CMK (cell line): ENCODE measurements at regions not wholly inside any gene's neighbourhood (a gene's known extent, or its start where the extent isn't known, plus 50 kb on each side); places are given as distances from the start of the nearest gene placed in this dataset.
A peak's percentile ranks its signal among the peaks of the same experiment; 100 is the strongest.
"Not testable (repeated sequence)": the region's sequence is repeated elsewhere in the genome, so short reads cannot be mapped to it uniquely, and the experiment has no call there.

ENCODE experiments used
- DNase-seq: peaks from one replicate; pipeline ENCODE4 v3.0.0-alpha.2; 2010; ENCODE audit warnings: low read depth

GRCh38 chr2:90076311-90076710 is 1384.8 kb downstream of the RPIA start:
- no peak for DNase-seq

GRCh38 chr2:90077948-90078347 is 1386.5 kb downstream of the RPIA start:
- DNase-seq: no peak

GRCh38 chr2:90079374-90079773 is 1387.9 kb downstream of the RPIA start:
- no peak for DNase-seq

GRCh38 chr2:90087792-90088191 is 1396.3 kb downstream of the RPIA start:
- DNase-seq: not testable (repeated sequence)

- DNase-seq: not testable (repeated sequence)
Observed at GRCh38 chr2:90093571-90094270, 1402.2 kb downstream of the RPIA start.

GRCh38 chr2:90097617-90098016 is 1406.1 kb downstream of the RPIA start:
- DNase-seq: not testable (repeated sequence)

GRCh38 chr2:90105142-90105541 is 1413.7 kb downstream of the RPIA start:
- not testable (repeated sequence) for DNase-seq

GRCh38 chr2:90123409-90123808 is 1431.9 kb downstream of the RPIA start:
- DNase-seq: not testable (repeated sequence)

GRCh38 chr2:90139046-90139445 is 1447.6 kb downstream of the RPIA start:
- DNase-seq: not testable (repeated sequence)

- DNase-seq: not testable (repeated sequence)
Observed at GRCh38 chr2:90141558-90141957, 1450.1 kb downstream of the RPIA start.

- DNase-seq: not testable (repeated sequence)
Observed at GRCh38 chr2:90151805-90152204, 1460.3 kb downstream of the RPIA start.

- not testable (repeated sequence) for DNase-seq
Observed at GRCh38 chr2:90170978-90171377, 1479.5 kb downstream of the RPIA start.

- not testable (repeated sequence) for DNase-seq
Observed at GRCh38 chr2:90173081-90173480, 1481.6 kb downstream of the RPIA start.

- not testable (repeated sequence) for DNase-seq
Observed at GRCh38 chr2:90179591-90179990, 1488.1 kb downstream of the RPIA start.

- no peak for DNase-seq
Observed at GRCh38 chr2:90207454-90208058, 1516.1 kb downstream of the RPIA start.

- no peak for DNase-seq
Observed at GRCh38 chr2:90209009-90209408, 1517.5 kb downstream of the RPIA start.

GRCh38 chr2:90209806-90210205 is 1518.3 kb downstream of the RPIA start:
- DNase-seq: no peak

GRCh38 chr2:90215880-90216279 is 1524.4 kb downstream of the RPIA start:
- peak; percentile 15 for DNase-seq

- not testable (repeated sequence) for DNase-seq
Observed at GRCh38 chr2:90216801-90217200, 1525.3 kb downstream of the RPIA start.

GRCh38 chr2:90218534-90218933 is 1527.1 kb downstream of the RPIA start:
- DNase-seq: not testable (repeated sequence)

- DNase-seq: not testable (repeated sequence)
Observed at GRCh38 chr2:90220623-90221299, 1529.3 kb downstream of the RPIA start.

GRCh38 chr2:90221300-90221651 is 1529.8 kb downstream of the RPIA start:
- no peak for DNase-seq

GRCh38 chr2:90224767-90225166 is 1533.3 kb downstream of the RPIA start:
- DNase-seq: not testable (repeated sequence)
